ENCODE measurements at regions not wholly inside any gene's neighbourhood (a gene's known extent, or its start where the extent isn't known, plus 50 kb on each side); places are given as distances from the start of the nearest gene placed in this dataset.

- TF ChIP-seq POLR2AphosphoS5 (IDR thresholded peaks at IDR 0.05; ENCODE audit: low read depth, low read length), result no peak
- TF ChIP-seq POLR2A (IDR thresholded peaks at IDR 0.05; ENCODE audit: low read depth, low read length), result no peak
Observed at GRCh38 chr1:177629526-177629925, 340.3 kb downstream of the SEC16B start.

All from GM12892 (cell line).